GM12891 (cell line): ENCODE measurements at regions not wholly inside any gene's neighbourhood (a gene's known extent, or its start where the extent isn't known, plus 50 kb on each side); places are given as distances from the start of the nearest gene placed in this dataset.

Experiments
- PAX5 ChIP-seq: IDR thresholded peaks from 2 replicates; pipeline ENCODE4 v1.6.1; 2011; ENCODE audit warnings: low read length, moderate library complexity, mild to moderate bottlenecking; ENCODE audit not compliant: insufficient read depth, severe bottlenecking
- POLR2A ChIP-seq: IDR thresholded peaks from 2 replicates; pipeline ENCODE4 v1.6.1; 2011; ENCODE audit warnings: low read depth, low read length, control low read depth
- POLR2AphosphoS5 ChIP-seq: IDR thresholded peaks from 2 replicates; pipeline ENCODE4 v1.6.1; 2011; ENCODE audit warnings: low read depth, low read length, control low read depth
- TAF1 ChIP-seq: IDR thresholded peaks from 2 replicates; pipeline ENCODE4 v1.6.1; 2011; ENCODE audit warnings: low read depth, low read length, control low read depth

GRCh38 chr22:22047266-22047665, 64.7 kb upstream of the TOP3B start:
- TF ChIP-seq POLR2AphosphoS5: no peak
- TF ChIP-seq POLR2A: no peak
- TF ChIP-seq PAX5: no peak
- TF ChIP-seq TAF1: no peak
